Right ventricle myocardium inferior (tissue), 1 donor: ENCODE measurements at regions not wholly inside any gene's neighbourhood (a gene's known extent, or its start where the extent isn't known, plus 50 kb on each side); places are given as distances from the start of the nearest gene placed in this dataset.
"Not testable (repeated sequence)": the region's sequence is repeated elsewhere in the genome, so short reads cannot be mapped to it uniquely, and the experiment has no call there.

Experiments
- ATAC-seq: fragments of 200-7000 bp; cut with Tn5 transposase; one replicate; pipeline ENCODE4 v1.9.1; 2020; ENCODE audit warnings: mild to moderate bottlenecking, moderate library complexity
- DNase-seq: peaks from one replicate; pipeline ENCODE4 v3.0.0; 2021; ENCODE audit errors: missing footprints
- intact Hi-C: fragments of 100-400 bp; cut with DNase I; formaldehyde crosslinking; loops from one replicate; pipeline ENCODE4 v1.11.0; 2022
- donor health status: DM: no; HTN: yes; CAD: no; lungs with severe emphysema.

- ATAC-seq, intact Hi-C loops: not testable (repeated sequence)
- DNase-seq, result peak; percentile 6
Measured at GRCh38 chr17:21780293-21780888, 88.1 kb downstream of the KCNJ18 start.

DNA sequence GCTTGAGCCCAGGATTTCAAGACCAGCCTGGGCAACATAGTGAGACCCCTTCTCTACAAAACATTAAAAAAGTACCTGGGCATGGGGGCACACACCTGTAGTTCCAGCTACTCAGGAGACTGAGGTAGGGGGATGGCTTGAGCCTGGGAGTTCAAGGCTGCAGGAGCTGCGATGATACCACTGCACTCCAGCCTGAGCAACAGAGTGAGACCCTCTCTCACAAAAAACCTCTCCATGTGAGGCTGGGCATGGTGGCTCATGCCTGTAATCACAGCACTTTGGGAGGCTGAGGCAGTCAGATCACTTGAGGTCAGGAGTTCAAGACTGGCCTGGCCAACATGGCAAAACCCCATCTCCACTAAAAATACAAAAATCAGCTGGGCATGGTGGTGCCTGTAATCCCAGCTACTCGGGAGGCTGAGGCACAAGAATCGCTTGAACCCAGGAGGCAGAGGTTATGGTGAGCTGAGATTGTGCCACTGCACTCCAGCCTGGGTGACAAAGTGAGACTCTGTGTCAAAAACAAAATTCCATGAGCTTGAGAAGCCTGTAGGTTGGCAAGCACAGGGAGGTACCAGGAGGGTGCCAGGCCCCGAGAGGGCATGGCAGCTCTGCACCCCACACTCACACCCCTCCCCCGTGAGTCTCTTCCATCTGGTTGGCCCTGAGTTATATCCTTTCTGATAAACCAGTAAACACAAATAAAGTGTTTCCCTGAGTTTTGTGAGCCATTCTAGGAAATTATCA is 88.8 kb downstream of the KCNJ18 start:
- ATAC-seq, intact Hi-C loops: not testable (repeated sequence)
- peak; percentile 11 for DNase-seq

DNA sequence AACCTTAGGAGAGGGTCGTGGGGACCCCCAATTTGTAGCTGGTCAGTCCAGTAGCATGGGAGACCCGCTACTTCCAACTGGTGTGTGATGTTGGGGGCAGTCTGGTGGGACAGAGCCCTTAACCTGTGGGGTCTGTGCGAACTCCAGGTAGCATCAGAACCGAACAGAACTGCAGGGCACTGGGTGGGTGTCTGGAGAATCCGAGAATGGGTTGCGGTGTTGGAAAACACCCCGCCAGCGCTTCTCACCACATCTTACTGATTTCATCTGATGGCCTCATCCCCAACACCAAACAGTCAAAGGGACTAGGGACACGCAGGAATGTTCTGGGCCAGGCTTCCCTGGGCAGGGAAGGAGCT is 89.3 kb downstream of the KCNJ18 start:
- intact Hi-C loops, DNase-seq: not testable (repeated sequence)
- ATAC-seq, result peak; percentile 13

DNA sequence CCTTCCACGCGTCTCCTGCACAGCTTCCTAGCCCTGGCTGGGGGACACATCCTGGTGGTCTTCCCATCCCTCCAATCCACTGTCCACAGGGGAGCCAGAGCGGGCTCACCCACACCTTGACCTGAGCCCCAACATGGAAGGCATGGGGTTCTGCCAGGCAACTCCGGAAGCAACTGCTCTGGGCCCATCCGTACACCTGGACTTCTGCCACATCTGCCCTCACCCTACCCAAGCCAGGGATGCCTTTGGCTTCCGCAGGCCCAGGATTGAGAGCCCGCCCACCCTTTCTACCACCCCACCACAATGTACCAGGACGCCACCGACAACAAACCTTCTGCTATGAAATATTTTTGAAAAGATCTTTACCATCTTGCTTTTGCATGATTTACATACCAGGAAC is 89.8 kb downstream of the KCNJ18 start:
- intact Hi-C loops, DNase-seq: not testable (repeated sequence)
- peak; percentile 23 for ATAC-seq

- ATAC-seq, intact Hi-C loops, DNase-seq: not testable (repeated sequence)
Measured at GRCh38 chr17:21782604-21783003, 90.3 kb downstream of the KCNJ18 start.

DNA sequence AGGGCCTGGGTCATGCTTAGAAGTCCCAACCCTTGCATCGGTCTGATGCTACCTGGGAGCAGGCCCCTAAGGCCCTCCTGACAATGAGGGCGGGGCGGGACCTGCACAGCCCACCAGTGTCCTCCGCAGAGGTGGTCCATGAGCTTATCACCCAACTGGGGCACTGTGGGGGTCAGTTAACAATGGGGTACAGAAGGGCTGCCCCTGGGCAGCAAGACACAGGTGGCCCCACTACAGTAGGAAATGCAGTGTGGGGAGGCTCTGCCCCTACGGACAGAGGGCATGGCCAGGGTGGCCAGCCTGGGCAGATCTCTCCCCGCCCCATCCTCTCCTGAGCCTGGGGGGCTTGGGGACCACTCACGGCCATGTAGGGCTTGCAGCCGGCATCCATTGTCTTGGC is 90.7 kb downstream of the KCNJ18 start:
- DNase-seq, ATAC-seq, intact Hi-C loops: not testable (repeated sequence)

- intact Hi-C loops, ATAC-seq, DNase-seq: not testable (repeated sequence)
Measured at GRCh38 chr17:21814272-21814671, 121.9 kb downstream of the KCNJ18 start.

GRCh38 chr17:21814776-21815175 is 122.5 kb downstream of the KCNJ18 start:
- DNase-seq (no peak), ATAC-seq (no peak)
- intact Hi-C loops, result no loop called here

DNA sequence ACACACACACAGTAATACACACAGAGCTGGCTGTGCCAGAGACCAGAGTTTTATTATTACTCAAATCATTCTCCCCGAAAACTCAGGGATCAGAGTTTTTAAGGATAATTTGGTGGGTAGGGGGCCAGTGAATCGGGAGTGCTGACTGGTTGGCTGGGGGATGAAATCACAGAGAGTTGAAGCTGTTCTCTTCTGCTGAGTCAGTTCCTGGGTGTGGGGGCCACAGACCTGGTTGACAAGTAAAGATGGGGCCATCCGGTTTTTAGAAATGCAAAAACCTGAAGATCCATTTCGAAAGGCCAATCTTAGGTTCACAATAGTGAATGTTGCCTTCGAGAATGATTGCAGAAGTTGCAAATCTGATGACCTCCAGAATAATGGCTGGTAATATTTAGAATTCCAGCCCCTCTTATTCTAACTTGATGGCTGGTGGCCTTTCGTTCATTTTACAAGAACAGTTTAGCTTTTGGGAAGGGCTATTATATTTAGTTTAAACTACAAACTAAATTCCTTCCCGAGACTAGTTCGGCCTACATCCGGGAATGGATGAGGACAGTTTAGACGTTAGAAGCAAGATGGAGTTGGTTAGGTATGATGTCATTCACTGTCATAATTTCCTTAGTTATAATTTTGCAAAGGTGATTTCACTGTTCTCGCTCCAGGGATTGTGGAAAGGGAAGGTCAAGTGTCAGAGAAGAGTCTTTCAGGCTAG is 123.2 kb downstream of the KCNJ18 start:
- ATAC-seq, result no peak
- DNase-seq, result no peak
- intact Hi-C loops, result no loop called here

- DNase-seq, result no peak
- intact Hi-C loops, result no loop called here
- no peak for ATAC-seq
Measured at GRCh38 chr17:21816592-21817567, 124.6 kb downstream of the KCNJ18 start.

GRCh38 chr17:21817791-21818364 is 125.6 kb downstream of the KCNJ18 start:
- ATAC-seq (no peak), DNase-seq (peak; percentile 63)
- intact Hi-C loops, result no loop called here

DNA sequence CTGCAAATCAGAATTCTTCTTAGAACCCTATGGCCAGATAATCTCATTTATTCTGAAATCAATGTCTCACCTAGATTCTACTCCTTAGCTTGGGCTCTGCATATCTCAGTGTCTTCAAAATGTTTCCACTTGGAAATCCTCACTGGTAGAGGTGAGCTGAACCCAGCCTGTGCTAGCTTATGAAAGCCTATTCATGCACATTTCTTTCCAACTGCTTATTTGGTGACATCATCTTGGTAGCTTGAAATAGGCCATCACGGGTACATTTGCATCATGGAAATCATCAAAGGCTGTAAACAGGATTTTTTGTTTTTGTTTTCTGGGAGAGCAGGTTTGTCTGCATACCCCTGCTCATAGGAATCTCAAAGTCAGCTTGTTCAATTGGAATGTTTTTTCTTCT is 130.8 kb downstream of the KCNJ18 start:
- DNase-seq (no peak), ATAC-seq (no peak)
- intact Hi-C loops, result no loop called here

DNA sequence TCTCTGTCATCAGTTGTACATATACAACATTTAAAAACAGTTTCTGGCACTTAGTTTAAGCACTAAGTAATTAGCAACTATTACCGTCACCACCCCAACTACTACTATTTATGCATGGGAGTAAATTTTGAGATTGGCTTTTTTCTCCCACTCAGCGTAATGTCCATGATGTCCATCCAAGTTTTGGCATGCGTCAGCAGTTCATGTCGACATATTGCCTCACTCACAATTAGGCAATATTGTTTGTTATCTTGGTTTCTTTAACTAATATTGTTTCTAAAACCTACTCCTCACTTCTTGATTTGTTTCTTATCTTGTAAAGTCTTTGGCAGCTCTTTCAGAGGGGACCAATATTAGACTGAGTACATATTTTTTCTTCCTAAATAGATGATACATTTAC is 131.3 kb downstream of the KCNJ18 start:
- DNase-seq (no peak), ATAC-seq (no peak)

GRCh38 chr17:21841839-21842238 is 149.5 kb downstream of the KCNJ18 start:
- intact Hi-C loops, result no loop called here
- DNase-seq, result no peak
- ATAC-seq, result no peak

More for the DNA sequence above, 131.3 kb downstream of the KCNJ18 start:
- intact Hi-C loops, result no loop called here

- no peak for ATAC-seq
- intact Hi-C loops, result no loop called here
- DNase-seq, result no peak
Measured at GRCh38 chr17:21842332-21843317, 150.3 kb downstream of the KCNJ18 start.

- DNase-seq, result no peak
- ATAC-seq, result no peak
- intact Hi-C loops, result no loop called here
Measured at GRCh38 chr17:21843318-21843865, 151.1 kb downstream of the KCNJ18 start.

- DNase-seq (no peak), ATAC-seq (no peak)
- intact Hi-C loops, result no loop called here
Measured at GRCh38 chr17:21843951-21844590, 151.7 kb downstream of the KCNJ18 start.
